Peyer's patch (tissue), 4 donors: ENCODE measurements at regions not wholly inside any gene's neighbourhood (a gene's known extent, or its start where the extent isn't known, plus 50 kb on each side); places are given as distances from the start of the nearest gene placed in this dataset.

ENCODE experiments used
- POLR2A ChIP-seq, 2 donors: fragments of 450-650 bp; IDR thresholded peaks; one replicate each; pipeline ENCODE4 v1.5.1; 2017; ENCODE audit warnings: antibody characterized with exemption in 2 of 2, mild to moderate bottlenecking in 2 of 2, moderate library complexity in 2 of 2
- TF ChIP-seq, protein P1 (sequence below), 6 experiments: fragments of 450-650 bp in 4 of 6; fragments of 200-600 bp in 2 of 6; sonication (generic) in 1 of 6; IDR thresholded peaks; one replicate each; pipeline ENCODE4 v1.5.1; 2017 to 2019; ENCODE audit warnings: antibody characterized with exemption in 6 of 6, mild to moderate bottlenecking in 3 of 6, moderate library complexity in 1 of 6

- TF ChIP-seq, protein P1, sequence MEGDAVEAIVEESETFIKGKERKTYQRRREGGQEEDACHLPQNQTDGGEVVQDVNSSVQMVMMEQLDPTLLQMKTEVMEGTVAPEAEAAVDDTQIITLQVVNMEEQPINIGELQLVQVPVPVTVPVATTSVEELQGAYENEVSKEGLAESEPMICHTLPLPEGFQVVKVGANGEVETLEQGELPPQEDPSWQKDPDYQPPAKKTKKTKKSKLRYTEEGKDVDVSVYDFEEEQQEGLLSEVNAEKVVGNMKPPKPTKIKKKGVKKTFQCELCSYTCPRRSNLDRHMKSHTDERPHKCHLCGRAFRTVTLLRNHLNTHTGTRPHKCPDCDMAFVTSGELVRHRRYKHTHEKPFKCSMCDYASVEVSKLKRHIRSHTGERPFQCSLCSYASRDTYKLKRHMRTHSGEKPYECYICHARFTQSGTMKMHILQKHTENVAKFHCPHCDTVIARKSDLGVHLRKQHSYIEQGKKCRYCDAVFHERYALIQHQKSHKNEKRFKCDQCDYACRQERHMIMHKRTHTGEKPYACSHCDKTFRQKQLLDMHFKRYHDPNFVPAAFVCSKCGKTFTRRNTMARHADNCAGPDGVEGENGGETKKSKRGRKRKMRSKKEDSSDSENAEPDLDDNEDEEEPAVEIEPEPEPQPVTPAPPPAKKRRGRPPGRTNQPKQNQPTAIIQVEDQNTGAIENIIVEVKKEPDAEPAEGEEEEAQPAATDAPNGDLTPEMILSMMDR (IDR thresholded peaks at IDR 0.05), result no peak
- TF ChIP-seq POLR2A (IDR thresholded peaks at IDR 0.05), result no peak
These were observed 264.4 kb downstream of the SYK start for GRCh38 chr9:91066042-91066415.
